ENCODE measurements at regions not wholly inside any gene's neighbourhood (a gene's known extent, or its start where the extent isn't known, plus 50 kb on each side); places are given as distances from the start of the nearest gene placed in this dataset.

DNA sequence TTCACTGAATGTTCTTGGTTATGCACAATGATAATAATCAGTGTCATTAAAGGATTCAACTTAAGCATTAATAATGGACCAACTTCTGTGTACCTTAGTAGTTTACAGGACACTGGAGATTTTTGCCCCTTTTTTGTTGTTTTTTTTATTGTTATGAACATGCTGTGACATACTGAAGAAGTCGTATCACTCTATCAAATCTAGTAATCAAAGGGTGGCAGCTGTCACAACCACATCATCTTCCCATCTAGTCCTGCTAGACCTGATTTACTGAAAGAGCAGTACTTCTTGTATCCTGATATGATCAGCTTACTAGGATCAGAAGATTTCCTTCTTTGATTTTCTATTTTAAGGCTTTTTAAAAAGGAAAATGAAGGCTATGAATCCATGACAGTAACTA, 504.6 kb upstream of the CELF2 start:
- Histone ChIP-seq H3K36me3 (ENCODE audit: control insufficient read depth in 1 of 2, insufficient read depth in 2 of 2, low read length in 2 of 2) (no peaks in the 10 kb centered on the region), H3K18ac (ENCODE audit: low read length) (no peak overlapping the region), H2AFZ (ENCODE audit: insufficient read depth, low read length, poor library complexity) (no peak overlapping the region), H3K27me3 (ENCODE audit: insufficient read depth, low read length) (no peaks in the 10 kb centered on the region), H2BK12ac (ENCODE audit: low read length) (no peak overlapping the region), H3K4me2 (ENCODE audit: low read length) (no peak overlapping the region), H3K79me2 (ENCODE audit: control insufficient read depth, insufficient read depth, low read length, poor library complexity) (no peaks in the 10 kb centered on the region), H3K9ac (ENCODE audit: low read length) (no peak overlapping the region), H3K4ac (ENCODE audit: low read depth, low read length) (no peak overlapping the region), H4K8ac (ENCODE audit: low read depth, low read length) (no peak overlapping the region), H2BK120ac (ENCODE audit: insufficient read depth, low read length, poor library complexity) (no peak overlapping the region), H2BK5ac (ENCODE audit: low read depth, low read length, poor library complexity) (no peak overlapping the region), H3K4me3 (ENCODE audit: low read depth, low read length) (no peak overlapping the region), H3K14ac (ENCODE audit: low read length) (no peak overlapping the region), H3K23ac (ENCODE audit: low read length) (no peak overlapping the region), H4K91ac (ENCODE audit: low read depth, low read length) (no peak overlapping the region), H4K12ac (ENCODE audit: low read depth, low read length) (no peak overlapping the region), H3K79me1 (ENCODE audit: low read length) (no peaks in the 10 kb centered on the region), H3K27ac (ENCODE audit: low read depth, low read length) (no peak overlapping the region), H3K9me3 (ENCODE audit: insufficient read depth, low read depth, low read length) (no peaks in the 10 kb centered on the region), H3K4me1 (ENCODE audit: control insufficient read depth in 1 of 2, insufficient read depth in 2 of 2, low read length in 2 of 2) (no peaks in the 10 kb centered on the region), H2AK5ac (ENCODE audit: low read length) (no peak overlapping the region)
- no peak for DNase-seq
- no CpG with 5 or more reads among the region's 1 CpG for WGBS (ENCODE audit: extremely low coverage, insufficient coverage, insufficient read length)

DNA sequence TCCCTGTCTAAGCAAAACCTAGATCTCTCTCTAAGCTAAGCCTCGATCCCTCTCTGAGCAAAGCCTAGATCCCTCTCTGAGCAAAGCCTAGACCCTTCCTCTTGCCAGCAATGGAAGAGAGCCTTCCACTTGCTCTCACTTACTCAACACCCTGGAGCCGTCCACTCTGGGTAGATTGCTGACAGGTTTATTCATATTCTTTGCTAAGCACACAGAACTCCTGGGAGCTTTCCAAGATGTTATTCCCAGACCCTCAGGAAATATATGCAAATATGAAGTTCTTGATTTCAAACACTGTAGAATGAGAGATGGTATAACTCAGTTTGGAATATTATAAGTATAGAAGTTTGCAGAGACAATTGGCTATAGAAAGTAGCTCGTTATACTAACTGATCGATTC, 503.8 kb upstream of the CELF2 start:
- Histone ChIP-seq H3K9me3 (ENCODE audit: insufficient read depth, low read depth, low read length) (no peaks in the 10 kb centered on the region), H4K91ac (ENCODE audit: low read depth, low read length) (no peak overlapping the region), H2AK5ac (ENCODE audit: low read length) (no peak overlapping the region), H3K4me3 (ENCODE audit: low read depth, low read length) (no peak overlapping the region), H2AFZ (ENCODE audit: insufficient read depth, low read length, poor library complexity) (no peak overlapping the region), H3K79me2 (ENCODE audit: control insufficient read depth, insufficient read depth, low read length, poor library complexity) (no peaks in the 10 kb centered on the region), H3K23ac (ENCODE audit: low read length) (no peak overlapping the region), H4K8ac (ENCODE audit: low read depth, low read length) (no peak overlapping the region), H4K12ac (ENCODE audit: low read depth, low read length) (no peak overlapping the region), H3K27ac (ENCODE audit: low read depth, low read length) (no peak overlapping the region), H2BK5ac (ENCODE audit: low read depth, low read length, poor library complexity) (no peak overlapping the region), H3K4ac (ENCODE audit: low read depth, low read length) (no peak overlapping the region), H2BK120ac (ENCODE audit: insufficient read depth, low read length, poor library complexity) (no peak overlapping the region), H3K27me3 (ENCODE audit: insufficient read depth, low read length) (no peaks in the 10 kb centered on the region), H3K4me1 (ENCODE audit: control insufficient read depth in 1 of 2, insufficient read depth in 2 of 2, low read length in 2 of 2) (no peaks in the 10 kb centered on the region), H3K18ac (ENCODE audit: low read length) (no peak overlapping the region), H3K4me2 (ENCODE audit: low read length) (no peak overlapping the region), H3K79me1 (ENCODE audit: low read length) (no peaks in the 10 kb centered on the region), H2BK12ac (ENCODE audit: low read length) (no peak overlapping the region), H3K9ac (ENCODE audit: low read length) (no peak overlapping the region), H3K14ac (ENCODE audit: low read length) (no peak overlapping the region), H3K36me3 (ENCODE audit: control insufficient read depth in 1 of 2, insufficient read depth in 2 of 2, low read length in 2 of 2) (no peaks in the 10 kb centered on the region)
- no peak for DNase-seq
- no CpG with 5 or more reads among the region's 4 CpGs for WGBS (ENCODE audit: extremely low coverage, insufficient coverage, insufficient read length)

DNA sequence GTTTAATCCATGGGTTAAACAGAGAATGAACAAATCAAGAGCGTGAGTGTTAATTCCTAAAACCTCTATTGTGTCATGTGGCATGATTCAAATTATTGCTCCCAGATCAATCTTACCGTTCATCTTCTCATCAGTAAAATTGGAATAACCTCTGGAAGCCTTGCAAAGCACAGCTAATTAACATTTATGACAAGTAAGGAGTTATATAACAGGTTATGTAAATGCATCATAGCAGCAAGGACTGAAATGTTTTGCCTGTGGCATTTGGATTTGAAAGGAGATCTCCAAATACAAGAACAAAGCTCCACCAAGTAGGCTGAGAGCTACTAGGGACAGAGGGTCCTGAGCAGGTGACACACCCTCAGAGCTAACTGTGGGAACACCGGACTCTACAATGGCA, 502.9 kb upstream of the CELF2 start:
- Histone ChIP-seq H3K4me1 (ENCODE audit: control insufficient read depth in 1 of 2, insufficient read depth in 2 of 2, low read length in 2 of 2) (no peaks in the 10 kb centered on the region), H3K27ac (ENCODE audit: low read depth, low read length) (no peak overlapping the region), H3K9me3 (ENCODE audit: insufficient read depth, low read depth, low read length) (no peaks in the 10 kb centered on the region), H3K14ac (ENCODE audit: low read length) (no peak overlapping the region), H2BK120ac (ENCODE audit: insufficient read depth, low read length, poor library complexity) (no peak overlapping the region), H4K91ac (ENCODE audit: low read depth, low read length) (no peak overlapping the region), H2BK12ac (ENCODE audit: low read length) (no peak overlapping the region), H3K79me2 (ENCODE audit: control insufficient read depth, insufficient read depth, low read length, poor library complexity) (no peaks in the 10 kb centered on the region), H3K4ac (ENCODE audit: low read depth, low read length) (no peak overlapping the region), H3K79me1 (ENCODE audit: low read length) (no peaks in the 10 kb centered on the region), H2BK5ac (ENCODE audit: low read depth, low read length, poor library complexity) (no peak overlapping the region), H3K27me3 (ENCODE audit: insufficient read depth, low read length) (no peaks in the 10 kb centered on the region), H3K18ac (ENCODE audit: low read length) (no peak overlapping the region), H3K4me2 (ENCODE audit: low read length) (no peak overlapping the region), H4K8ac (ENCODE audit: low read depth, low read length) (no peak overlapping the region), H3K23ac (ENCODE audit: low read length) (no peak overlapping the region), H2AK5ac (ENCODE audit: low read length) (no peak overlapping the region), H2AFZ (ENCODE audit: insufficient read depth, low read length, poor library complexity) (no peak overlapping the region), H3K36me3 (ENCODE audit: control insufficient read depth in 1 of 2, insufficient read depth in 2 of 2, low read length in 2 of 2) (no peaks in the 10 kb centered on the region), H3K9ac (ENCODE audit: low read length) (no peak overlapping the region), H3K4me3 (ENCODE audit: low read depth, low read length) (no peak overlapping the region), H4K12ac (ENCODE audit: low read depth, low read length) (no peak overlapping the region)
- WGBS (ENCODE audit: extremely low coverage, insufficient coverage, insufficient read length), result no CpG with 5 or more reads among the region's 3 CpGs
- no peak for DNase-seq

DNA sequence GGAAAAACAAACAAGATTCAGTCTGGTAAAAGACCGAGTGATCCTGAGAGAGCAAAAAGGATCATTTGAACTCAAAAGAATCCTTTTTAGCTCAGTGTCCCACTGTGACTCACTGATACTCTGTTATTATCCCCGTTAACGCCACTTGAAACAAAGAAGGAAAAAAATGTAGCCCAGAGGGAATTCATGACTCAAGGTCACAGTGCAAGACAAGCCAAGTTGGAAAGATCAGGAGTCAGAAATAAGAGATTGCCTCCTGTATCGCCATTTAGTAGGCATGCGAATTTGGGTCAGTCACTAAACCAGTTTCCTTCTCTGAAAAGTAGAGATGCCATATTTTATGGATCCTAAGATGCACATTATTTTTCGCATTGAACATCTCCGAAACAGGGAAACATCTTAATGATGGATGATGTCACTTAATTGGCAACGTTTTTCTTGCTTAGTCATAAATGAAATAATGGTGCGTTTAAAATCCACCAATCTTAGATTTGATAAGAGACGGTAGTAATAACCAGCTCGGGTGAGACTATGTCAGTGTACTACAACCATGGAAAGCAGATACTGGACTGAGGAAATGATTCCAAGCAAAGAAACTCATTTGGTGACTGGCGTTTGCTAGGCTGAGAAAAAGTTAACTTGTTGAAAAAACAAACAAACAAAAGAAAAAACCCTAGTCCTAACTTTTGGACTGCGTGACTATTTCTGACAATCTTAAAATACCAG, 502.0 kb upstream of the CELF2 start:
- no CpG with 5 or more reads among the region's 13 CpGs for WGBS (ENCODE audit: extremely low coverage, insufficient coverage, insufficient read length)
- no peak overlapping the region for H3K27ac ChIP-seq (ENCODE audit: low read depth, low read length)

More for the DNA sequence above, 502.0 kb upstream of the CELF2 start:
- no peak for DNase-seq
- Histone ChIP-seq H3K4me2 (ENCODE audit: low read length) (no peak overlapping the region), H2AK5ac (ENCODE audit: low read length) (no peak overlapping the region), H4K8ac (ENCODE audit: low read depth, low read length) (no peak overlapping the region), H3K23ac (ENCODE audit: low read length) (no peak overlapping the region), H4K91ac (ENCODE audit: low read depth, low read length) (no peak overlapping the region), H3K9me3 (ENCODE audit: insufficient read depth, low read depth, low read length) (no peaks in the 10 kb centered on the region), H2AFZ (ENCODE audit: insufficient read depth, low read length, poor library complexity) (no peak overlapping the region), H3K18ac (ENCODE audit: low read length) (no peak overlapping the region), H3K79me2 (ENCODE audit: control insufficient read depth, insufficient read depth, low read length, poor library complexity) (no peaks in the 10 kb centered on the region), H3K9ac (ENCODE audit: low read length) (no peak overlapping the region), H3K4me3 (ENCODE audit: low read depth, low read length) (no peak overlapping the region), H3K36me3 (ENCODE audit: control insufficient read depth in 1 of 2, insufficient read depth in 2 of 2, low read length in 2 of 2) (no peaks in the 10 kb centered on the region), H3K4ac (ENCODE audit: low read depth, low read length) (no peak overlapping the region), H2BK5ac (ENCODE audit: low read depth, low read length, poor library complexity) (no peak overlapping the region), H3K27me3 (ENCODE audit: insufficient read depth, low read length) (no peaks in the 10 kb centered on the region), H2BK120ac (ENCODE audit: insufficient read depth, low read length, poor library complexity) (no peak overlapping the region), H2BK12ac (ENCODE audit: low read length) (no peak overlapping the region), H3K14ac (ENCODE audit: low read length) (no peak overlapping the region), H4K12ac (ENCODE audit: low read depth, low read length) (no peak overlapping the region), H3K4me1 (ENCODE audit: control insufficient read depth in 1 of 2, insufficient read depth in 2 of 2, low read length in 2 of 2) (no peaks in the 10 kb centered on the region), H3K79me1 (ENCODE audit: low read length) (no peaks in the 10 kb centered on the region)
